H9 (cell line): ENCODE measurements at regions not wholly inside any gene's neighbourhood (a gene's known extent, or its start where the extent isn't known, plus 50 kb on each side); places are given as distances from the start of the nearest gene placed in this dataset.

ENCODE experiments used
- DNase-seq: peaks from one replicate; pipeline ENCODE4 v3.0.0-alpha.2; 2017
- H2AFZ ChIP-seq: one replicate; pipeline ENCODE4 v1.6.1; 2013; ENCODE audit warnings: mild to moderate bottlenecking, low read length, control low read depth, moderate library complexity
- H2AK5ac ChIP-seq: 2 replicates; pipeline ENCODE4 v1.6.1; 2013; ENCODE audit warnings: low read length, control low read depth, mixed read lengths; ENCODE audit not compliant: insufficient read length
- H2BK120ac ChIP-seq: one replicate; pipeline ENCODE4 v1.6.1; 2013; ENCODE audit warnings: low read depth, mild to moderate bottlenecking, low read length, control low read depth, inconsistent platforms; ENCODE audit not compliant: poor library complexity, severe bottlenecking
- H2BK12ac ChIP-seq: 2 replicates; pipeline ENCODE4 v1.6.1; 2013; ENCODE audit warnings: low read length, control low read depth, mixed read lengths, low read depth; ENCODE audit not compliant: insufficient read length
- H2BK15ac ChIP-seq: 2 replicates; pipeline ENCODE4 v1.6.1; 2013; ENCODE audit warnings: low read depth, low read length, control low read depth
- H2BK20ac ChIP-seq: one replicate; pipeline ENCODE4 v1.6.1; 2013; ENCODE audit warnings: low read depth, mild to moderate bottlenecking, low read length, control low read depth, inconsistent platforms; ENCODE audit not compliant: poor library complexity, severe bottlenecking
- H2BK5ac ChIP-seq: 2 replicates; pipeline ENCODE4 v1.6.1; 2013; ENCODE audit warnings: low read length, control low read depth, mixed read lengths; ENCODE audit not compliant: insufficient read length
- H3K14ac ChIP-seq: 2 replicates; pipeline ENCODE4 v1.6.1; 2013; ENCODE audit warnings: low read length, control low read depth; ENCODE audit not compliant: insufficient read depth
- H3K18ac ChIP-seq: 2 replicates; pipeline ENCODE4 v1.6.1; 2013; ENCODE audit warnings: low read depth, mild to moderate bottlenecking, mixed read lengths, low read length, control low read depth; ENCODE audit not compliant: insufficient read length
- H3K23ac ChIP-seq: 2 replicates; pipeline ENCODE4 v1.6.1; 2013; ENCODE audit warnings: low read length, control low read depth, mixed read lengths, low read depth; ENCODE audit not compliant: insufficient read length
- H3K23me2 ChIP-seq: 2 replicates; pipeline ENCODE4 v1.6.1; 2013; ENCODE audit warnings: low read depth, mild to moderate bottlenecking, mixed read lengths, low read length, control low read depth; ENCODE audit not compliant: insufficient read length, poor library complexity, severe bottlenecking
- H3K27ac ChIP-seq: 2 replicates; pipeline ENCODE4 v1.5.1; 2013; ENCODE audit warnings: low read length, control low read depth, mixed read lengths, low read depth; ENCODE audit not compliant: insufficient read length
- H3K27me3 ChIP-seq: 2 replicates; pipeline ENCODE4 v1.6.1; 2013; ENCODE audit warnings: low read length, control low read depth, inconsistent platforms; ENCODE audit not compliant: insufficient read depth
- H3K4ac ChIP-seq: 2 replicates; pipeline ENCODE4 v1.6.1; 2013; ENCODE audit warnings: low read depth, mild to moderate bottlenecking, control low read depth, inconsistent platforms, low read length, moderate library complexity
- H3K4me1 ChIP-seq: 2 replicates; pipeline ENCODE4 v1.6.1; 2013; ENCODE audit warnings: low read length, control low read depth, inconsistent platforms; ENCODE audit not compliant: insufficient read depth
- H3K4me2 ChIP-seq: 2 replicates; pipeline ENCODE4 v1.6.1; 2013; ENCODE audit warnings: low read length, control low read depth, mixed read lengths; ENCODE audit not compliant: insufficient read length, insufficient read depth
- H3K56ac ChIP-seq: 2 replicates; pipeline ENCODE4 v1.6.1; 2013; ENCODE audit warnings: low read depth, mild to moderate bottlenecking, mixed read lengths, low read length, control low read depth; ENCODE audit not compliant: insufficient read length
- H3K79me1 ChIP-seq: 2 replicates; pipeline ENCODE4 v1.6.1; 2013; ENCODE audit warnings: low read depth, mild to moderate bottlenecking, moderate library complexity, low read length, control low read depth, inconsistent platforms; ENCODE audit not compliant: insufficient read depth, poor library complexity, severe bottlenecking
- H3K79me2 ChIP-seq: 2 replicates; pipeline ENCODE4 v1.6.1; 2013; ENCODE audit warnings: low read length, control low read depth, inconsistent platforms; ENCODE audit not compliant: insufficient read depth
- H3K9ac ChIP-seq: 2 replicates; pipeline ENCODE4 v1.6.1; 2013; ENCODE audit warnings: low read length, control low read depth, mixed read lengths; ENCODE audit not compliant: insufficient read length; ENCODE audit errors: extremely low read depth
- H3K9me3 ChIP-seq: one replicate; pipeline ENCODE4 v1.6.1; 2013; ENCODE audit warnings: low read depth, low read length, inconsistent platforms; ENCODE audit not compliant: control insufficient read depth
- H3T11ph ChIP-seq: one replicate; pipeline ENCODE4 v1.6.1; 2013; ENCODE audit warnings: mild to moderate bottlenecking, low read length, control low read depth, inconsistent platforms
- H4K20me1 ChIP-seq: one replicate; pipeline ENCODE4 v1.6.1; 2013; ENCODE audit not compliant: control insufficient read depth, insufficient read length, insufficient read depth
- H4K5ac ChIP-seq: 2 replicates; pipeline ENCODE4 v1.6.1; 2013; ENCODE audit warnings: low read depth, mild to moderate bottlenecking, mixed read lengths, low read length, control low read depth; ENCODE audit not compliant: insufficient read length
- H4K8ac ChIP-seq: replicated peaks from 2 replicates; pipeline ENCODE4 v1.6.1; 2013; ENCODE audit warnings: low read length, control low read depth, mixed read lengths, low read depth; ENCODE audit not compliant: insufficient read length
- H4K91ac ChIP-seq: 2 replicates; pipeline ENCODE4 v1.6.1; 2013; ENCODE audit warnings: low read depth, mild to moderate bottlenecking, moderate library complexity, mixed read lengths, low read length, control low read depth; ENCODE audit not compliant: insufficient read length
- H3K27ac Mint-ChIP-seq, 3 experiments: 2 replicates in 2 of 3; 3 replicates in 1 of 3; pipeline ENCODE4 v1.8.0; 2020 to 2021; ENCODE audit warnings: mixed read lengths in 3 of 3, mild to moderate bottlenecking in 1 of 3, moderate library complexity in 1 of 3
- H3K27me3 Mint-ChIP-seq: 2 replicates; pipeline ENCODE4 v1.8.0; 2021; ENCODE audit warnings: low read depth, mild to moderate bottlenecking, moderate library complexity, mixed read lengths
- H3K36me3 Mint-ChIP-seq, 3 experiments: 2 replicates in 2 of 3; 3 replicates in 1 of 3; pipeline ENCODE4 v1.8.0; 2020 to 2021; ENCODE audit warnings: low read depth in 3 of 3, mixed read lengths in 3 of 3; ENCODE audit not compliant: insufficient read depth in 1 of 3
- H3K4me1 Mint-ChIP-seq, 2 experiments: 2 replicates each; pipeline ENCODE4 v1.8.0; 2020; ENCODE audit warnings: mixed read lengths in 2 of 2
- H3K4me3 Mint-ChIP-seq, 2 experiments: 2 replicates in 1 of 2; 3 replicates in 1 of 2; pipeline ENCODE4 v1.8.0; 2020 to 2021; ENCODE audit warnings: mild to moderate bottlenecking in 2 of 2, mixed read lengths in 2 of 2, moderate library complexity in 1 of 2
- H3K9me3 Mint-ChIP-seq, 2 experiments: 2 replicates in 1 of 2; 3 replicates in 1 of 2; pipeline ENCODE4 v1.8.0; 2020; ENCODE audit warnings: mild to moderate bottlenecking in 2 of 2, mixed read lengths in 2 of 2, moderate library complexity in 1 of 2
- CTCF ChIP-seq: fragments of 200-600 bp; sonication (generic); conservative IDR thresholded peaks from 3 replicates; pipeline ENCODE4 v1.8.0; 2021; ENCODE audit warnings: antibody characterized with exemption, mild to moderate bottlenecking
- WGBS: extraction: QIAGEN DNeasy Blood & Tissue Kit; methylation state at CpG from one replicate; pipeline ENCODE4 v1.1.7; 2013; ENCODE audit warnings: missing lambda C conversion rate, low lambda C conversion rate, mixed read lengths; ENCODE audit not compliant: insufficient read length; ENCODE audit errors: extremely low coverage; 5-methylcytosine and 5-hydroxymethylcytosine counted together

DNA sequence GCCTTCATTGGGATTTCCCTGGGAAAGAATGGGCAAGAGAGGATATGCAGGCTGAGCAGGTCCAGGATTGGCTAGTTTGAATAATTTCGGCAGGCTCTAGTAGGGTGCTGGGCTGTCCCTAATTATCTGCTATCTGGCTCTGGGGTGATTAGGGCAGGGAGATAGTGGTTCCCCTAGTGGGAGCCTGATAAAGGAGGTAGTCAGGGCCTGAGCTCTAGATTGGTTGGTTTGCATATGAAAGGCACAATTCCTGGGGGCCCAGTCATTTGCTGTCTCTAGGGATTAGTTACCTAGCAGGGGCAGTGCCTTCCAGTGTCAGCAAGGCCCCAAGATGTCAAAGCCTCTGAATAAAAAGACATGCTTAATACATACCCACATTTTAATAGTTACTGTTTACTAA lies 690.1 kb upstream of the KLHL29 start:
- H2BK12ac ChIP-seq, result no peak overlapping the region
- WGBS, result no CpG with 5 or more reads among the region's 1 CpG
- no peak overlapping the region for H2BK120ac ChIP-seq
- Mint-ChIP-seq H3K4me3 (no peak overlapping the region), H3K27ac (peak overlapping the region in 1 of 3 experiments; percentile 90; a peak in 3 of 7 replicates), H3K4me1 (peaks cover 25 to 38% of the 10 kb centered on the region in 2 experiments), H3K27me3 (no peaks in the 10 kb centered on the region), H3K36me3 (no peaks in the 10 kb centered on the region), H3K9me3 (no peaks in the 10 kb centered on the region)
- H2AK5ac ChIP-seq, result no peak overlapping the region
- TF ChIP-seq CTCF, result peak; percentile 25; the same call in 1 of the 3 replicates
- H3K4me1 ChIP-seq, result no peaks in the 10 kb centered on the region; the same call in 1 of the 2 replicates
- H2BK20ac ChIP-seq, result no peak overlapping the region
- peak; percentile 75 for DNase-seq
- H3K18ac ChIP-seq, result no peak overlapping the region
- H3K79me1 ChIP-seq, result no peaks in the 10 kb centered on the region
- H3K27me3 ChIP-seq, result no peaks in the 10 kb centered on the region
- H3T11ph ChIP-seq, result no peak overlapping the region
- no peak overlapping the region for H3K4ac ChIP-seq
- H2AFZ ChIP-seq, result no peak overlapping the region
- no peak overlapping the region for H4K91ac ChIP-seq
- no peak overlapping the region for H3K9ac ChIP-seq
- H3K9me3 ChIP-seq, result no peaks in the 10 kb centered on the region
- H3K14ac ChIP-seq, result no peak overlapping the region
- H3K79me2 ChIP-seq, result no peaks in the 10 kb centered on the region
- no peak overlapping the region for H3K27ac ChIP-seq
- no peak overlapping the region for H3K23ac ChIP-seq
- H3K56ac ChIP-seq, result no peak overlapping the region
- H3K4me2 ChIP-seq, result no peak overlapping the region
- no peak overlapping the region for H2BK15ac ChIP-seq
- H4K8ac ChIP-seq, result no peak overlapping the region
- no peaks in the 10 kb centered on the region for H4K20me1 ChIP-seq
- H3K23me2 ChIP-seq, result no peaks in the 10 kb centered on the region
- no peak overlapping the region for H2BK5ac ChIP-seq
- no peak overlapping the region for H4K5ac ChIP-seq
